ENCODE measurements at regions not wholly inside any gene's neighbourhood (a gene's known extent, or its start where the extent isn't known, plus 50 kb on each side); places are given as distances from the start of the nearest gene placed in this dataset.

GRCh38 chr6:113039005-113039404, 691.9 kb downstream of the RFPL4B start:
- Histone ChIP-seq H3K9me3 (no peaks in the 10 kb centered on the region), H3K9ac (ENCODE audit: low read depth in 2 of 2, low read length in 2 of 2) (no peak overlapping the region), H3K27ac (no peak overlapping the region), H3K4me1 (no peaks in the 10 kb centered on the region), H3K27me3 (no peaks in the 10 kb centered on the region), H3K36me3 (no peaks in the 10 kb centered on the region), H3K4me3 (no peak overlapping the region)
- intact Hi-C loops (cut with DNase I), result no loop called here
- no peak for DNase-seq
- TF ChIP-seq CTCF (IDR thresholded peaks at IDR 0.05), result no peak

- intact Hi-C loops (cut with DNase I), result no loop called here
- no peaks in the 10 kb centered on the region for H3K4me1 ChIP-seq
- H3K9ac ChIP-seq (ENCODE audit: low read depth in 2 of 2, low read length in 2 of 2), result no peak overlapping the region
- no peak overlapping the region for H3K4me3 ChIP-seq
- no peaks in the 10 kb centered on the region for H3K36me3 ChIP-seq
- H3K9me3 ChIP-seq, result no peaks in the 10 kb centered on the region
- no peak for TF ChIP-seq CTCF (IDR thresholded peaks at IDR 0.05)
- DNase-seq, result no peak
- no peaks in the 10 kb centered on the region for H3K27me3 ChIP-seq
- H3K27ac ChIP-seq, result no peak overlapping the region
Measured at GRCh38 chr6:113047148-113047547, 700.0 kb downstream of the RFPL4B start.

- Histone ChIP-seq H3K9ac (ENCODE audit: low read depth in 2 of 2, low read length in 2 of 2) (no peak overlapping the region), H3K27me3 (no peaks in the 10 kb centered on the region), H3K4me1 (no peaks in the 10 kb centered on the region), H3K9me3 (no peaks in the 10 kb centered on the region), H3K27ac (no peak overlapping the region), H3K36me3 (no peaks in the 10 kb centered on the region), H3K4me3 (no peak overlapping the region)
- intact Hi-C loops (cut with DNase I), result no loop called here
- TF ChIP-seq CTCF (IDR thresholded peaks at IDR 0.05), result no peak
- no peak for DNase-seq
Measured at GRCh38 chr6:113047932-113048331, 700.8 kb downstream of the RFPL4B start.

- Histone ChIP-seq H3K4me1 (no peaks in the 10 kb centered on the region), H3K27me3 (no peaks in the 10 kb centered on the region), H3K9me3 (no peaks in the 10 kb centered on the region), H3K27ac (no peak overlapping the region), H3K9ac (ENCODE audit: low read depth in 2 of 2, low read length in 2 of 2) (no peak overlapping the region), H3K36me3 (no peaks in the 10 kb centered on the region), H3K4me3 (no peak overlapping the region)
- intact Hi-C loops (cut with DNase I), result no loop called here
- no peak for DNase-seq
- no peak for TF ChIP-seq CTCF (IDR thresholded peaks at IDR 0.05)
Measured at GRCh38 chr6:113048741-113049140, 701.6 kb downstream of the RFPL4B start.

GRCh38 chr6:113049190-113049589, 702.1 kb downstream of the RFPL4B start:
- Histone ChIP-seq H3K36me3 (no peaks in the 10 kb centered on the region), H3K27me3 (no peaks in the 10 kb centered on the region), H3K9ac (ENCODE audit: low read depth in 2 of 2, low read length in 2 of 2) (no peak overlapping the region), H3K4me3 (no peak overlapping the region), H3K4me1 (no peaks in the 10 kb centered on the region), H3K9me3 (no peaks in the 10 kb centered on the region), H3K27ac (no peak overlapping the region)
- TF ChIP-seq CTCF (IDR thresholded peaks at IDR 0.05), result no peak
- DNase-seq, result no peak
- intact Hi-C loops (cut with DNase I), result no loop called here
